ENCODE measurements at regions not wholly inside any gene's neighbourhood (a gene's known extent, or its start where the extent isn't known, plus 50 kb on each side); places are given as distances from the start of the nearest gene placed in this dataset.
"Not testable (repeated sequence)": the region's sequence is repeated elsewhere in the genome, so short reads cannot be mapped to it uniquely, and the experiment has no call there.

DNA sequence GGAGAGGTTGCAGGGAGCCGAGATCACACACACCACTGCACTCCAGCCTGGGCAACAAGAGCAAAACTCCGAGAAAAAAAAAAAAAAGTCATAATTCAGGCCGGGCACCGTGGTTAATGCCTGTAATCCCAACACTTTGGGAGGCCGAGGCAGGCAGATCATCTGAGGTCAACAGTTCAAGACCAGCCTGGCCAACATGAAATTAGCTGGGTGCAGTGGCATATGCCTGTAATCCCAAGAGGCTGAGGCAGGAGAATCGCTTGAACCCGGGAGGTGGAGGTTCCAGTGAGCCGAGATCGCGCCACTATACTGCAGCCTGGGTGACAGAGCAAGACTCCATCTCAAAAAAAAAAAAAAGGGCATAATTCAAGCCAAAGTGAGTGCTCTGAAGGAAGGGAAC is 50.8 kb upstream of the SEC14L1 start:
- TF ChIP-seq, protein P1, sequence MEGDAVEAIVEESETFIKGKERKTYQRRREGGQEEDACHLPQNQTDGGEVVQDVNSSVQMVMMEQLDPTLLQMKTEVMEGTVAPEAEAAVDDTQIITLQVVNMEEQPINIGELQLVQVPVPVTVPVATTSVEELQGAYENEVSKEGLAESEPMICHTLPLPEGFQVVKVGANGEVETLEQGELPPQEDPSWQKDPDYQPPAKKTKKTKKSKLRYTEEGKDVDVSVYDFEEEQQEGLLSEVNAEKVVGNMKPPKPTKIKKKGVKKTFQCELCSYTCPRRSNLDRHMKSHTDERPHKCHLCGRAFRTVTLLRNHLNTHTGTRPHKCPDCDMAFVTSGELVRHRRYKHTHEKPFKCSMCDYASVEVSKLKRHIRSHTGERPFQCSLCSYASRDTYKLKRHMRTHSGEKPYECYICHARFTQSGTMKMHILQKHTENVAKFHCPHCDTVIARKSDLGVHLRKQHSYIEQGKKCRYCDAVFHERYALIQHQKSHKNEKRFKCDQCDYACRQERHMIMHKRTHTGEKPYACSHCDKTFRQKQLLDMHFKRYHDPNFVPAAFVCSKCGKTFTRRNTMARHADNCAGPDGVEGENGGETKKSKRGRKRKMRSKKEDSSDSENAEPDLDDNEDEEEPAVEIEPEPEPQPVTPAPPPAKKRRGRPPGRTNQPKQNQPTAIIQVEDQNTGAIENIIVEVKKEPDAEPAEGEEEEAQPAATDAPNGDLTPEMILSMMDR (conservative IDR thresholded peaks at IDR 0.05 in 1 of 2, IDR thresholded peaks at IDR 0.05 in 1 of 2; ENCODE audit: extremely low read depth in 1 of 2, insufficient read depth in 1 of 2, low read depth in 1 of 2, low read length in 2 of 2): not testable (repeated sequence)
- not testable (repeated sequence) for TF ChIP-seq EZH2 (IDR thresholded peaks at IDR 0.05; ENCODE audit: borderline replicate concordance, low read length)

All from mammary epithelial cell (primary cell).